Ovary (tissue), 3 donors: ENCODE measurements at regions not wholly inside any gene's neighbourhood (a gene's known extent, or its start where the extent isn't known, plus 50 kb on each side); places are given as distances from the start of the nearest gene placed in this dataset.

Source experiments
- CTCF ChIP-seq, 3 donors: fragments of 450-650 bp in 2 of 3; fragments of 200-600 bp in 1 of 3; IDR thresholded peaks; one replicate each; pipeline versions ENCODE4 v1.5.1 to v1.8.0; 2016 to 2022; ENCODE audit warnings: antibody characterized with exemption in 3 of 3, mild to moderate bottlenecking in 1 of 3
- EP300 ChIP-seq: sonication (generic); formaldehyde crosslinking; IDR thresholded peaks from one replicate; pipeline ENCODE4 v1.6.1; 2017; ENCODE audit warnings: antibody characterized with exemption
- POLR2A ChIP-seq: fragments of 450-650 bp; IDR thresholded peaks from one replicate; pipeline ENCODE4 v1.6.1; 2017; ENCODE audit warnings: antibody characterized with exemption, mild to moderate bottlenecking, moderate library complexity
- donor health status: DM: no; HTN: no; CAD: no.

GRCh38 chr16:79437764-79438751 lies 162.5 kb downstream of the MAF start:
- no peak for TF ChIP-seq EP300
- TF ChIP-seq CTCF (IDR thresholded peaks at IDR 0.05), result no peak
- TF ChIP-seq POLR2A, result no peak
